ENCODE measurements at regions not wholly inside any gene's neighbourhood (a gene's known extent, or its start where the extent isn't known, plus 50 kb on each side); places are given as distances from the start of the nearest gene placed in this dataset.

DNA sequence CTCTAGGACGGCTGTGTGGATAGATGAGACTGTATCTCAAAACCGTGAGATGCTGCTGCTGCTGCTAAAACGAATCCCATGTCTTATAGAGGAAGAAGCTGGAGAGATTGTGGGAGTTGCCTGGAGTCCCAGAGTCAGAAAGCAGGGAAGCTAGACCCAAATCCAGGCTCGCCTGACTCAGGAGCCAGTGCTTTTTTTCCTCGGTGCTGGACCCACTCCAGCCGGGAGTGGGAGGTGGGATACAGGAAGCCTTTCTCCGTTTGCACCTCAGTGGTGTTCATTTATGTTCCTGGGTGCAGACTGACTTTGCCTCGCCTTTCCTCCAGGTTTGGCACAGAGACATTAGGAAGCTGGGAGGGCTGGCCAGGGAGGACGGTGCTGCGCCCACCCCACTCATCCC is 150.9 kb upstream of the LINGO1 start:
- DNase-seq (no peak), ATAC-seq (ENCODE audit: insufficient read depth, low FRiP score) (no peak)
- Histone ChIP-seq H3K9ac (ENCODE audit: insufficient read depth in 1 of 2, low read length in 2 of 2) (no peak overlapping the region), H3K36me3 (ENCODE audit: control insufficient read depth in 4 of 4, insufficient read depth in 4 of 4, low read length in 4 of 4) (no peaks in the 10 kb centered on the region), H3K9me3 (ENCODE audit: control insufficient read depth in 4 of 4, insufficient read depth in 3 of 4, low read length in 3 of 4) (peaks cover 0 to 14% (median 0%) of the 10 kb centered on the region in 4 donors), H3K4me3 (no peak overlapping the region), H3K27ac (ENCODE audit: low read depth in 1 of 2, low read length in 1 of 2) (no peak overlapping the region), H3K27me3 (ENCODE audit: control insufficient read depth in 3 of 3, insufficient read depth in 3 of 3, low read length in 2 of 3) (peaks cover 0 to 6% (median 2%) of the 10 kb centered on the region in 3 donors), H3K4me1 (ENCODE audit: control insufficient read depth in 5 of 5, insufficient read depth in 5 of 5, low read length in 5 of 5) (no peaks in the 10 kb centered on the region)
- WGBS, 2 donors, result 48 to 71% methylated on average over 10 of the region's 10 CpGs
- no peak for TF ChIP-seq CTCF (IDR thresholded peaks at IDR 0.05; ENCODE audit: control extremely low read depth, extremely low read depth)

GRCh38 chr15:77782691-77783090 is 150.0 kb upstream of the LINGO1 start:
- Histone ChIP-seq H3K9ac (ENCODE audit: insufficient read depth in 1 of 2, low read length in 2 of 2) (no peak overlapping the region), H3K9me3 (ENCODE audit: control insufficient read depth in 4 of 4, insufficient read depth in 3 of 4, low read length in 3 of 4) (peaks cover 0 to 17% (median 3%) of the 10 kb centered on the region in 4 donors), H3K4me1 (ENCODE audit: control insufficient read depth in 5 of 5, insufficient read depth in 5 of 5, low read length in 5 of 5) (no peaks in the 10 kb centered on the region), H3K27me3 (ENCODE audit: control insufficient read depth in 3 of 3, insufficient read depth in 3 of 3, low read length in 2 of 3) (peaks cover 0 to 6% (median 2%) of the 10 kb centered on the region in 3 donors), H3K4me3 (no peak overlapping the region), H3K36me3 (ENCODE audit: control insufficient read depth in 4 of 4, insufficient read depth in 4 of 4, low read length in 4 of 4) (no peaks in the 10 kb centered on the region), H3K27ac (ENCODE audit: low read depth in 1 of 2, low read length in 1 of 2) (no peak overlapping the region)
- DNase-seq, result no peak
- WGBS, 2 donors, result 70 to 80% methylated on average over 4 of the region's 4 CpGs
- no peak for ATAC-seq (ENCODE audit: insufficient read depth, low FRiP score)
- TF ChIP-seq CTCF (IDR thresholded peaks at IDR 0.05; ENCODE audit: control extremely low read depth, extremely low read depth), result no peak

GRCh38 chr15:77781946-77782240 is 149.2 kb upstream of the LINGO1 start:
- no peak for DNase-seq
- 82 to 83% methylated on average over 8 of the region's 8 CpGs for WGBS, 2 donors
- Histone ChIP-seq H3K4me1 (ENCODE audit: control insufficient read depth in 5 of 5, insufficient read depth in 5 of 5, low read length in 5 of 5) (no peaks in the 10 kb centered on the region), H3K9ac (ENCODE audit: insufficient read depth in 1 of 2, low read length in 2 of 2) (no peak overlapping the region), H3K9me3 (ENCODE audit: control insufficient read depth in 4 of 4, insufficient read depth in 3 of 4, low read length in 3 of 4) (peaks cover 0 to 17% (median 3%) of the 10 kb centered on the region in 4 donors), H3K27me3 (ENCODE audit: control insufficient read depth in 3 of 3, insufficient read depth in 3 of 3, low read length in 2 of 3) (peaks cover 0 to 6% (median 2%) of the 10 kb centered on the region in 3 donors), H3K4me3 (no peak overlapping the region), H3K27ac (ENCODE audit: low read depth in 1 of 2, low read length in 1 of 2) (no peak overlapping the region), H3K36me3 (ENCODE audit: control insufficient read depth in 4 of 4, insufficient read depth in 4 of 4, low read length in 4 of 4) (no peaks in the 10 kb centered on the region)
- TF ChIP-seq CTCF (IDR thresholded peaks at IDR 0.05; ENCODE audit: control extremely low read depth, extremely low read depth), result no peak
- ATAC-seq (ENCODE audit: insufficient read depth, low FRiP score), result no peak
